ENCODE measurements at regions not wholly inside any gene's neighbourhood (a gene's known extent, or its start where the extent isn't known, plus 50 kb on each side); places are given as distances from the start of the nearest gene placed in this dataset.
A peak's percentile ranks its signal among the peaks of the same experiment; 100 is the strongest.

- no peak for DNase-seq (ENCODE audit: insufficient read length, low spot score)
- FAIRE-seq = no peak
- no peak for TF ChIP-seq POU2F2 (IDR thresholded peaks at IDR 0.05; ENCODE audit: low read depth, low read length)
- TF ChIP-seq POLR2AphosphoS5 (IDR thresholded peaks at IDR 0.05; ENCODE audit: low read depth, low read length) = no peak
- no peak for TF ChIP-seq PAX5 (IDR thresholded peaks at IDR 0.05; ENCODE audit: insufficient read depth, low read length, severe bottlenecking)
- TF ChIP-seq POLR2A (IDR thresholded peaks at IDR 0.05; ENCODE audit: low read depth, low read length) = no peak
- no peak for TF ChIP-seq TAF1 (IDR thresholded peaks at IDR 0.05; ENCODE audit: low read depth, low read length)
- no peak for TF ChIP-seq SPI1 (IDR thresholded peaks at IDR 0.05; ENCODE audit: low read depth, low read length)
Observed at GRCh38 chr4:67167849-67168248, 377.5 kb downstream of the CENPC start.

- TF ChIP-seq TAF1 (IDR thresholded peaks at IDR 0.05; ENCODE audit: low read depth, low read length) = no peak
- TF ChIP-seq POLR2AphosphoS5 (IDR thresholded peaks at IDR 0.05; ENCODE audit: low read depth, low read length) = no peak
- no peak for TF ChIP-seq SPI1 (IDR thresholded peaks at IDR 0.05; ENCODE audit: low read depth, low read length)
- TF ChIP-seq PAX5 (IDR thresholded peaks at IDR 0.05; ENCODE audit: insufficient read depth, low read length, severe bottlenecking) = no peak
- TF ChIP-seq POLR2A (IDR thresholded peaks at IDR 0.05; ENCODE audit: low read depth, low read length) = no peak
- TF ChIP-seq POU2F2 (IDR thresholded peaks at IDR 0.05; ENCODE audit: low read depth, low read length) = no peak
- FAIRE-seq = no peak
Observed at GRCh38 chr4:67162690-67163089, 382.6 kb downstream of the CENPC start.

GRCh38 chr4:67161311-67161710, 384.0 kb downstream of the CENPC start:
- no peak for DNase-seq (ENCODE audit: insufficient read length, low spot score)
- FAIRE-seq = no peak
- TF ChIP-seq POLR2A (IDR thresholded peaks at IDR 0.05; ENCODE audit: low read depth, low read length) = no peak
- TF ChIP-seq TAF1 (IDR thresholded peaks at IDR 0.05; ENCODE audit: low read depth, low read length) = no peak
- no peak for TF ChIP-seq PAX5 (IDR thresholded peaks at IDR 0.05; ENCODE audit: insufficient read depth, low read length, severe bottlenecking)
- TF ChIP-seq SPI1 (IDR thresholded peaks at IDR 0.05; ENCODE audit: low read depth, low read length) = no peak
- TF ChIP-seq POLR2AphosphoS5 (IDR thresholded peaks at IDR 0.05; ENCODE audit: low read depth, low read length) = no peak
- TF ChIP-seq POU2F2 (IDR thresholded peaks at IDR 0.05; ENCODE audit: low read depth, low read length) = no peak

More at GRCh38 chr4:67162690-67163089, 382.6 kb downstream of the CENPC start:
- DNase-seq (ENCODE audit: insufficient read length, low spot score) = no peak

GRCh38 chr4:67160394-67160793, 384.9 kb downstream of the CENPC start:
- TF ChIP-seq SPI1 (IDR thresholded peaks at IDR 0.05; ENCODE audit: low read depth, low read length) = peak; percentile 62
- TF ChIP-seq POU2F2 (IDR thresholded peaks at IDR 0.05; ENCODE audit: low read depth, low read length) = no peak
- no peak for DNase-seq (ENCODE audit: insufficient read length, low spot score)
- no peak for FAIRE-seq

- FAIRE-seq (no peak), DNase-seq (ENCODE audit: insufficient read length, low spot score) (no peak)
- TF ChIP-seq POLR2AphosphoS5 (IDR thresholded peaks at IDR 0.05; ENCODE audit: low read depth, low read length) (no peak), SPI1 (IDR thresholded peaks at IDR 0.05; ENCODE audit: low read depth, low read length) (no peak), PAX5 (IDR thresholded peaks at IDR 0.05; ENCODE audit: insufficient read depth, low read length, severe bottlenecking) (no peak), TAF1 (IDR thresholded peaks at IDR 0.05; ENCODE audit: low read depth, low read length) (no peak), POLR2A (IDR thresholded peaks at IDR 0.05; ENCODE audit: low read depth, low read length) (no peak)
Observed at GRCh38 chr4:67158666-67159065, 386.6 kb downstream of the CENPC start.

- TF ChIP-seq SPI1 (IDR thresholded peaks at IDR 0.05; ENCODE audit: low read depth, low read length) = no peak
- TF ChIP-seq POLR2A (IDR thresholded peaks at IDR 0.05; ENCODE audit: low read depth, low read length) = no peak
- no peak for TF ChIP-seq TAF1 (IDR thresholded peaks at IDR 0.05; ENCODE audit: low read depth, low read length)
- no peak for TF ChIP-seq POLR2AphosphoS5 (IDR thresholded peaks at IDR 0.05; ENCODE audit: low read depth, low read length)
- no peak for TF ChIP-seq POU2F2 (IDR thresholded peaks at IDR 0.05; ENCODE audit: low read depth, low read length)
- TF ChIP-seq PAX5 (IDR thresholded peaks at IDR 0.05; ENCODE audit: insufficient read depth, low read length, severe bottlenecking) = no peak
- no peak for DNase-seq (ENCODE audit: insufficient read length, low spot score)
Observed at GRCh38 chr4:67152976-67153375, 392.3 kb downstream of the CENPC start.

GRCh38 chr4:67151376-67152343, 393.6 kb downstream of the CENPC start:
- FAIRE-seq (no peak), DNase-seq (ENCODE audit: insufficient read length, low spot score) (no peak)
- TF ChIP-seq TAF1 (IDR thresholded peaks at IDR 0.05; ENCODE audit: low read depth, low read length) = no peak
- no peak for TF ChIP-seq PAX5 (IDR thresholded peaks at IDR 0.05; ENCODE audit: insufficient read depth, low read length, severe bottlenecking)
- no peak for TF ChIP-seq SPI1 (IDR thresholded peaks at IDR 0.05; ENCODE audit: low read depth, low read length)
- no peak for TF ChIP-seq POLR2AphosphoS5 (IDR thresholded peaks at IDR 0.05; ENCODE audit: low read depth, low read length)
- no peak for TF ChIP-seq POU2F2 (IDR thresholded peaks at IDR 0.05; ENCODE audit: low read depth, low read length)
- TF ChIP-seq POLR2A (IDR thresholded peaks at IDR 0.05; ENCODE audit: low read depth, low read length) = no peak

More at GRCh38 chr4:67152976-67153375, 392.3 kb downstream of the CENPC start:
- no peak for FAIRE-seq

GRCh38 chr4:67141586-67141985, 403.7 kb downstream of the CENPC start:
- TF ChIP-seq POLR2A (IDR thresholded peaks at IDR 0.05; ENCODE audit: low read depth, low read length) (no peak), TAF1 (IDR thresholded peaks at IDR 0.05; ENCODE audit: low read depth, low read length) (no peak), POLR2AphosphoS5 (IDR thresholded peaks at IDR 0.05; ENCODE audit: low read depth, low read length) (no peak)
- FAIRE-seq (no peak), DNase-seq (ENCODE audit: insufficient read length, low spot score) (no peak)

GRCh38 chr4:67134616-67135015, 410.7 kb downstream of the CENPC start:
- TF ChIP-seq TAF1 (IDR thresholded peaks at IDR 0.05; ENCODE audit: low read depth, low read length) (no peak), POLR2AphosphoS5 (IDR thresholded peaks at IDR 0.05; ENCODE audit: low read depth, low read length) (no peak), POLR2A (IDR thresholded peaks at IDR 0.05; ENCODE audit: low read depth, low read length) (no peak), PAX5 (IDR thresholded peaks at IDR 0.05; ENCODE audit: insufficient read depth, low read length, severe bottlenecking) (no peak), POU2F2 (IDR thresholded peaks at IDR 0.05; ENCODE audit: low read depth, low read length) (no peak), SPI1 (IDR thresholded peaks at IDR 0.05; ENCODE audit: low read depth, low read length) (no peak)
- DNase-seq (ENCODE audit: insufficient read length, low spot score) = no peak
- no peak for FAIRE-seq

GRCh38 chr4:67133162-67133561, 412.1 kb downstream of the CENPC start:
- DNase-seq (ENCODE audit: insufficient read length, low spot score) = no peak
- FAIRE-seq = no peak
- TF ChIP-seq POLR2AphosphoS5 (IDR thresholded peaks at IDR 0.05; ENCODE audit: low read depth, low read length) (no peak), POU2F2 (IDR thresholded peaks at IDR 0.05; ENCODE audit: low read depth, low read length) (no peak), PAX5 (IDR thresholded peaks at IDR 0.05; ENCODE audit: insufficient read depth, low read length, severe bottlenecking) (no peak), TAF1 (IDR thresholded peaks at IDR 0.05; ENCODE audit: low read depth, low read length) (no peak), POLR2A (IDR thresholded peaks at IDR 0.05; ENCODE audit: low read depth, low read length) (no peak), SPI1 (IDR thresholded peaks at IDR 0.05; ENCODE audit: low read depth, low read length) (no peak)
